ENCODE measurements at regions not wholly inside any gene's neighbourhood (a gene's known extent, or its start where the extent isn't known, plus 50 kb on each side); places are given as distances from the start of the nearest gene placed in this dataset.

DNA sequence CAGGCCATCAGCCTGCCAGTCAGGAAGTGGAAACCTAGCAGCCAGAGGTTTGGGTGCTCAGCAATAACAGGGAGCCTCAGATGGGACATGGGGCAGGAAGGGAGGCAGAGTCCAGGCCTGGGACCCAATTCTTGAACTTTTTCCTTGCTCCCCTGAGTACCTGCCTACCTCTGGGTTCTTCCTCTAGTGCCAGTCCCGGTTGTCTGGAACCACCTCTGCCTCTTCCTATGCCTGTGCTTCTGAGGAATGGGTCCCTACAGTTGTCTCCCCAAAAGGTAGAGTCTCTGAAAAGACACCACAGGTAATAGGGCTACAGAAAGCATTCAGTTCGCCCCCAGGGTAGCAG, 212.4 kb upstream of the MAMLD1 start:
- TF ChIP-seq, protein P1, sequence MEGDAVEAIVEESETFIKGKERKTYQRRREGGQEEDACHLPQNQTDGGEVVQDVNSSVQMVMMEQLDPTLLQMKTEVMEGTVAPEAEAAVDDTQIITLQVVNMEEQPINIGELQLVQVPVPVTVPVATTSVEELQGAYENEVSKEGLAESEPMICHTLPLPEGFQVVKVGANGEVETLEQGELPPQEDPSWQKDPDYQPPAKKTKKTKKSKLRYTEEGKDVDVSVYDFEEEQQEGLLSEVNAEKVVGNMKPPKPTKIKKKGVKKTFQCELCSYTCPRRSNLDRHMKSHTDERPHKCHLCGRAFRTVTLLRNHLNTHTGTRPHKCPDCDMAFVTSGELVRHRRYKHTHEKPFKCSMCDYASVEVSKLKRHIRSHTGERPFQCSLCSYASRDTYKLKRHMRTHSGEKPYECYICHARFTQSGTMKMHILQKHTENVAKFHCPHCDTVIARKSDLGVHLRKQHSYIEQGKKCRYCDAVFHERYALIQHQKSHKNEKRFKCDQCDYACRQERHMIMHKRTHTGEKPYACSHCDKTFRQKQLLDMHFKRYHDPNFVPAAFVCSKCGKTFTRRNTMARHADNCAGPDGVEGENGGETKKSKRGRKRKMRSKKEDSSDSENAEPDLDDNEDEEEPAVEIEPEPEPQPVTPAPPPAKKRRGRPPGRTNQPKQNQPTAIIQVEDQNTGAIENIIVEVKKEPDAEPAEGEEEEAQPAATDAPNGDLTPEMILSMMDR (IDR thresholded peaks at IDR 0.05; ENCODE audit: low read depth, low read length): no peak
- TF ChIP-seq POLR2A (IDR thresholded peaks at IDR 0.05; ENCODE audit: extremely low read depth, insufficient read length): no peak
- TF ChIP-seq, protein P2, sequence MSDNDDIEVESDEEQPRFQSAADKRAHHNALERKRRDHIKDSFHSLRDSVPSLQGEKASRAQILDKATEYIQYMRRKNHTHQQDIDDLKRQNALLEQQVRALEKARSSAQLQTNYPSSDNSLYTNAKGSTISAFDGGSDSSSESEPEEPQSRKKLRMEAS (IDR thresholded peaks at IDR 0.05; ENCODE audit: low read depth, low read length): no peak
